ENCODE measurements at regions not wholly inside any gene's neighbourhood (a gene's known extent, or its start where the extent isn't known, plus 50 kb on each side); places are given as distances from the start of the nearest gene placed in this dataset.

- TF ChIP-seq CTCF (IDR thresholded peaks at IDR 0.05), result no peak
- no peak for TF ChIP-seq POLR2A (IDR thresholded peaks at IDR 0.05)
- TF ChIP-seq POLR2AphosphoS5 (IDR thresholded peaks at IDR 0.05), result no peak
Observed at GRCh38 chr11:130599073-130599654, 150.7 kb downstream of the ADAMTS15 start.
